PC-3 (cell line): ENCODE measurements at regions not wholly inside any gene's neighbourhood (a gene's known extent, or its start where the extent isn't known, plus 50 kb on each side); places are given as distances from the start of the nearest gene placed in this dataset.
A peak's percentile ranks its signal among the peaks of the same experiment; 100 is the strongest.

Experiments used
- ATAC-seq: fragments of 200-7000 bp; cut with Tn5 transposase; 2 replicates; pipeline ENCODE4 v1.9.1; 2020; ENCODE audit warnings: mild to moderate bottlenecking, moderate library complexity
- BruUV-seq: library from RNA; stranded (reverse); fragments of 400-500 nt; replicated peaks from 2 replicates; lab custom pipeline; 2021; lab: Mats Ljungman, UMichigan
- CTCF ChIA-PET: fragments of 300-600 bp; sonication (Branson Sonifier 250); formaldehyde crosslinking; loops from one replicate; lab custom pipeline; 2022; ENCODE audit warnings: antibody characterized with exemption; lab: Charles Lee
- POLR2A ChIA-PET: fragments of 300-600 bp; sonication (Branson Sonifier 250); formaldehyde crosslinking; loops from one replicate; lab custom pipeline; 2022; ENCODE audit warnings: antibody characterized with exemption; ENCODE audit not compliant: unreplicated experiment; lab: Charles Lee
- DNase-seq: peaks from one replicate; pipeline ENCODE4 v3.0.0-alpha.2; 2015
- H2AFZ ChIP-seq: fragments of 300-600 bp; sonication (generic); 2 replicates; pipeline ENCODE4 v1.6.0; 2016; ENCODE audit warnings: antibody characterized with exemption, low read length
- H3F3A ChIP-seq: fragments of 300-600 bp; sonication (generic); one replicate; pipeline ENCODE4 v1.6.0; 2017; ENCODE audit warnings: antibody characterized with exemption, low read length, control low read depth, mild to moderate bottlenecking; ENCODE audit not compliant: unreplicated experiment
- H3K27ac ChIP-seq: fragments of 300-600 bp; sonication (generic); 2 replicates; pipeline ENCODE4 v1.5.1; 2016; ENCODE audit warnings: mild to moderate bottlenecking, low read length
- H3K27me3 ChIP-seq: fragments of 300-600 bp; sonication (generic); 2 replicates; pipeline ENCODE4 v1.6.1; 2016; ENCODE audit warnings: low read length, mixed read lengths
- H3K36me3 ChIP-seq: fragments of 300-600 bp; sonication (generic); 2 replicates; pipeline ENCODE4 v1.6.1; 2016; ENCODE audit warnings: low read depth, mixed run types, low read length, mixed read lengths
- H3K4me1 ChIP-seq: fragments of 300-600 bp; sonication (generic); 2 replicates; pipeline ENCODE4 v1.5.1; 2016; ENCODE audit warnings: low read length; ENCODE audit not compliant: insufficient read depth
- H3K4me2 ChIP-seq: fragments of 300-600 bp; sonication (generic); 2 replicates; pipeline ENCODE4 v1.6.0; 2016; ENCODE audit warnings: low read length
- H3K4me3 ChIP-seq: fragments of 300-600 bp; sonication (generic); 2 replicates; pipeline ENCODE4 v1.5.1; 2016; ENCODE audit warnings: mild to moderate bottlenecking, low read length, mixed read lengths
- H3K79me2 ChIP-seq: fragments of 300-600 bp; sonication (generic); 2 replicates; pipeline ENCODE4 v1.6.1; 2017; ENCODE audit warnings: low read length, mixed read lengths
- H3K9ac ChIP-seq: fragments of 300-600 bp; sonication (generic); 2 replicates; pipeline ENCODE4 v1.6.0; 2016; ENCODE audit warnings: mild to moderate bottlenecking, low read length
- H3K9me2 ChIP-seq: fragments of 300-600 bp; sonication (generic); replicated peaks from 2 replicates; pipeline ENCODE4 v1.6.1; 2016; ENCODE audit warnings: mixed run types, low read length, mixed read lengths
- H3K9me3 ChIP-seq: fragments of 300-600 bp; sonication (generic); 2 replicates; pipeline ENCODE4 v1.6.1; 2016; ENCODE audit warnings: low read length, mixed read lengths
- H4K20me1 ChIP-seq: fragments of 300-600 bp; sonication (generic); 2 replicates; pipeline ENCODE4 v1.6.1; 2016; ENCODE audit warnings: low read length, mixed read lengths
- CTCF ChIP-seq: fragments of 300-600 bp; sonication (generic); conservative IDR thresholded peaks from 2 replicates; pipeline ENCODE4 v1.5.1; 2017; ENCODE audit warnings: antibody characterized with exemption, low read depth, mild to moderate bottlenecking, low read length
- EZH2 ChIP-seq: fragments of 300-600 bp; sonication (generic); IDR thresholded peaks from one replicate; pipeline ENCODE4 v1.6.1; 2017; ENCODE audit warnings: antibody characterized with exemption, mild to moderate bottlenecking, low read length; ENCODE audit not compliant: unreplicated experiment
- EZH2phosphoT487 ChIP-seq: fragments of 300-600 bp; sonication (generic); IDR thresholded peaks from 2 replicates; pipeline ENCODE4 v1.6.1; 2018; ENCODE audit warnings: mild to moderate bottlenecking, antibody characterized with exemption, low read length, borderline replicate concordance
- intact Hi-C: fragments of 100-400 bp; cut with micrococcal nuclease; formaldehyde crosslinking; loops from 2 replicates; pipeline ENCODE4 v1.9.0; 2023

DNA sequence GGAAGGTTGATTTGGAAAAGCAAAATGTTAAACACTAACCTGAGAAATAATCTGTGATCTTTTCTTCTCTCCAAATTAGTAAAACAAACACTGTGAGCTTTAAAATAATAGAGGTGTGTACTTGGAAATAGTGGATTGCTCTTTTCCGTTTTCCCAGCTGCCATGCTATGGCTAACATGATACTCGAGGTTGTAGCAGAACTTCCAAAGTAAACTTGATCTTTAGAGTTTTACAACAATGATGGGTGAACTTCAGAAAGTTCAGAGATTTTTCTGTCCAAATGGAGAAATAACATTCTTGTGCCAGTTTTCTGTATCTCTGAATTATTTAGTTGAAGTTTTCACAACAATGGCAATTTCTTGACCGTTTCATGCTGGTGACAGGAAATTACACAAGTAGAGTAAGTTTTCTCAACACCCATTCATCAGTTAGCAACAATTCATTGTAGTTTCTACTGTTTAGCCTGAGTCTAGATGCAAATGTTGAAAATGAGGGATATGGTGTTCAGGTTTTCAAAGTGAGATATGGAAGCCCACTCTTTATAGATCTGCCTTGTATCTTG, 135.3 kb upstream of the CTAGE1 start:
- ChIA-PET POLR2A (no interaction called here), CTCF (no interaction called here)
- BruUV-seq: no TSS peak
- no peak overlapping the region for H3K4me3 ChIP-seq
- no peak overlapping the region for H2AFZ ChIP-seq
- intact Hi-C loops: loop anchor here (1.0 kb wide), 1 partner anchor 85 kb away; no protein-coding TSS in a partner anchor
- H3K27me3 ChIP-seq: no peaks in the 10 kb centered on the region
- ATAC-seq (no peak), DNase-seq (no peak)
- H4K20me1 ChIP-seq: no peaks in the 10 kb centered on the region
- no peak overlapping the region for H3K4me2 ChIP-seq
- no peak for TF ChIP-seq EZH2phosphoT487
- no peak for TF ChIP-seq CTCF
- TF ChIP-seq EZH2: no peak
- H3K4me1 ChIP-seq: peaks cover 56% of the 10 kb centered on the region
- H3K9ac ChIP-seq: peak overlapping the region; percentile 40; the same call in 1 of the 2 replicates
- H3K36me3 ChIP-seq: no peaks in the 10 kb centered on the region
- no peaks in the 10 kb centered on the region for H3K79me2 ChIP-seq
- H3K9me2 ChIP-seq: no peaks in the 10 kb centered on the region
- H3F3A ChIP-seq: peaks cover 11% of the 10 kb centered on the region
- no peaks in the 10 kb centered on the region for H3K9me3 ChIP-seq
- peak overlapping the region; percentile 96 for H3K27ac ChIP-seq

DNA sequence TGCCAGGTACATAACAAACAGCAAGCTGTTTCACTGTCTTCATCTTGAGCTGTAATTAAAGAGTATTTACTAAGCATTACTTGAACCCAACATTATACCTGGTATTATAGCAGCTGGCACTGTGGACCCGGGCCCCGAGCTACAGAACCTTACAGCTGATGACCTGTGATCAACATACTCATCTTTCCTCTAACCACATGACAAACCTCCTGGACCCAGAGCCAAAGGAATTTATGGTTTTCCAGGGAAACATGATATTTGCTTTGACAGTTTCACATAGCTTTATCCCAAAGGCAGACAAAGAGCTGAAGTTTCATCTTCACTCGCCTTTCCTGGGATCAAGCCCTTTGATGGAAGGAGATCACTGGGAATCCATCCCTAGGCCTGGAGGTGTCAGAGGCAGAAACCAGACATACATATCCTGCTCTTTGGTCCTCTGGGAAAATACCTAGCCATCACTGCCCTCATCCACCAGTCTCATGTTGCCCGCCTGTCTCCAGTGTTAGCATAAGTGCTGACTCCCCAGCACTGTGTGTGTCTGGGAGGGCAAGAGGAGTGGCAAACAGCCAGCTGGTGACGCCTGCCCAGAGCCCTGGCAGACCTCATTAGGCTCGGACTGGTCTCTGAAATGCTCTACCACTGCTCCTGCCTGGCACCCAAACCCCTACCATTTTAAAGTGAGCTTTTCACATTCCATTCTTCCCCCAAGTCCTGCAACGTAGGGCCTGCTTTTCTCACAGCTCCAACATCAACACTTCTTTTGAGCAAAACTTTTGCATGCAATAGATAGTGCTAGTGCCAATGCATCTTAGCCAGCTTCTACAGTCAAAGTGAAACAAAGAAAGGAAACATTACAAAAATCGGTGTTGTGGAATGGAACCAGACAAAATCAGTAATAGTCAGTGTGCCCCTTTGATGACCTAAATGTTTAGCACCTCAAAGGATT, 138.8 kb upstream of the CTAGE1 start:
- no peak for ATAC-seq
- H3K9ac ChIP-seq: peak overlapping the region; percentile 45
- H3F3A ChIP-seq: peaks cover 2% of the 10 kb centered on the region
- peak overlapping the region; percentile 78 for H3K27ac ChIP-seq
- no peaks in the 10 kb centered on the region for H4K20me1 ChIP-seq
- no peaks in the 10 kb centered on the region for H3K9me3 ChIP-seq
- ChIA-PET POLR2A (interaction anchor here (0.6 to 0.7 kb wide), 2 partner anchors 90 to 116 kb away, joined by 5 read pairs; no protein-coding TSS in a partner anchor), CTCF (no interaction called here)
- H3K36me3 ChIP-seq: no peaks in the 10 kb centered on the region
- H3K4me2 ChIP-seq: peak overlapping the region; percentile 21
- no peaks in the 10 kb centered on the region for H3K27me3 ChIP-seq
- no TSS peak for BruUV-seq
- H3K79me2 ChIP-seq: no peaks in the 10 kb centered on the region
- H3K9me2 ChIP-seq: no peaks in the 10 kb centered on the region
- H3K4me1 ChIP-seq: peaks cover 61% of the 10 kb centered on the region
- TF ChIP-seq EZH2 (no peak), EZH2phosphoT487 (no peak), CTCF (no peak)
- no peak overlapping the region for H3K4me3 ChIP-seq
- H2AFZ ChIP-seq: no peak overlapping the region
- intact Hi-C loops: no loop called here
- DNase-seq: peak; percentile 72
